ENCODE measurements at regions not wholly inside any gene's neighbourhood (a gene's known extent, or its start where the extent isn't known, plus 50 kb on each side); places are given as distances from the start of the nearest gene placed in this dataset.

DNA sequence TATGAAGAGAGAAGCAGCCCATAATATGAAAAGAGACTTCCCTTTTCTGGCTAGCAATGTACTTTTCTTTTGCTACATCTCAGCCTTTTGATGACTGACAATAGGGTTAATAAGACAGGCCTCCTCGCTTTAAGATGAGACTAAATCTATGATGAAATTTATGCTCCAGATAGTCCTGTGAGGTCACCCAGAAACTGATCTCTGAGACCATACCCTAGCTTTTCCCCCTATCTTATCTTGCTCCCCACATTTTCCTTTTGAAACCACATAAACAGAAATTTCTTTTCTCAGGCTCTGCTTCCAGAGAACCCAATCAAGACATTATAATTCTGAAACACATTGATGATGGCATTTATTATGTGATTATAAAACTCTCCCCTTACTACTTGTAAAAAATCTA, 168.8 kb upstream of the CADM2 start:
- TF ChIP-seq EZH2 (IDR thresholded peaks at IDR 0.05; ENCODE audit: borderline replicate concordance, low read length), result no peak
- TF ChIP-seq, protein P1, sequence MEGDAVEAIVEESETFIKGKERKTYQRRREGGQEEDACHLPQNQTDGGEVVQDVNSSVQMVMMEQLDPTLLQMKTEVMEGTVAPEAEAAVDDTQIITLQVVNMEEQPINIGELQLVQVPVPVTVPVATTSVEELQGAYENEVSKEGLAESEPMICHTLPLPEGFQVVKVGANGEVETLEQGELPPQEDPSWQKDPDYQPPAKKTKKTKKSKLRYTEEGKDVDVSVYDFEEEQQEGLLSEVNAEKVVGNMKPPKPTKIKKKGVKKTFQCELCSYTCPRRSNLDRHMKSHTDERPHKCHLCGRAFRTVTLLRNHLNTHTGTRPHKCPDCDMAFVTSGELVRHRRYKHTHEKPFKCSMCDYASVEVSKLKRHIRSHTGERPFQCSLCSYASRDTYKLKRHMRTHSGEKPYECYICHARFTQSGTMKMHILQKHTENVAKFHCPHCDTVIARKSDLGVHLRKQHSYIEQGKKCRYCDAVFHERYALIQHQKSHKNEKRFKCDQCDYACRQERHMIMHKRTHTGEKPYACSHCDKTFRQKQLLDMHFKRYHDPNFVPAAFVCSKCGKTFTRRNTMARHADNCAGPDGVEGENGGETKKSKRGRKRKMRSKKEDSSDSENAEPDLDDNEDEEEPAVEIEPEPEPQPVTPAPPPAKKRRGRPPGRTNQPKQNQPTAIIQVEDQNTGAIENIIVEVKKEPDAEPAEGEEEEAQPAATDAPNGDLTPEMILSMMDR (conservative IDR thresholded peaks at IDR 0.05 in 1 of 2, IDR thresholded peaks at IDR 0.05 in 1 of 2; ENCODE audit: extremely low read depth in 1 of 2, insufficient read depth in 1 of 2, low read depth in 1 of 2, low read length in 2 of 2), result no peak
